CD4-positive, alpha-beta memory T cell (primary cell): ENCODE measurements at regions not wholly inside any gene's neighbourhood (a gene's known extent, or its start where the extent isn't known, plus 50 kb on each side); places are given as distances from the start of the nearest gene placed in this dataset.

Experiments
- CTCF ChIA-PET: fragments of 350-600 bp; sonication (Branson Sonifier 250); formaldehyde crosslinking; loops from one replicate; lab custom pipeline; 2021; ENCODE audit warnings: inconsistent platforms; ENCODE audit not compliant: partially characterized antibody; lab: Charles Lee
- POLR2A ChIA-PET: fragments of 350-600 bp; sonication (Branson Sonifier 250); formaldehyde crosslinking; loops from one replicate; lab custom pipeline; 2021; ENCODE audit not compliant: partially characterized antibody; lab: Charles Lee
- DNase-seq, 5 donors: peaks; one replicate each; pipeline versions ENCODE4 v3.0.0 to v3.0.0-alpha.2; 2020 to 2022; ENCODE audit warnings: mixed read lengths in 1 of 5
- H3K27ac ChIP-seq: one replicate; pipeline ENCODE4 v1.7.0; 2013; ENCODE audit warnings: low read depth, low read length
- H3K27me3 ChIP-seq: 2 replicates; pipeline ENCODE4 v1.7.0; 2013; ENCODE audit warnings: mild to moderate bottlenecking, low read length, moderate library complexity; ENCODE audit not compliant: insufficient read depth
- H3K36me3 ChIP-seq: 2 replicates; pipeline ENCODE4 v1.7.0; 2013; ENCODE audit warnings: mild to moderate bottlenecking, low read length, moderate library complexity; ENCODE audit not compliant: insufficient read depth
- H3K4me1 ChIP-seq: 2 replicates; pipeline ENCODE4 v1.7.0; 2013; ENCODE audit warnings: mild to moderate bottlenecking, low read length, moderate library complexity; ENCODE audit not compliant: insufficient read depth
- H3K4me3 ChIP-seq, 2 donors: one replicate each; pipeline ENCODE4 v1.7.0; 2013; ENCODE audit warnings: low read length in 2 of 2, mild to moderate bottlenecking in 1 of 2
- H3K9me3 ChIP-seq, 2 donors: one replicate each; pipeline ENCODE4 v1.7.0; 2013; ENCODE audit warnings: low read length in 2 of 2, control low read depth in 1 of 2; ENCODE audit not compliant: control insufficient read depth in 1 of 2
- H3K27ac Mint-ChIP-seq, 7 donors: one replicate each; pipeline ENCODE4 v1.8.0; 2020 to 2021; ENCODE audit warnings: mixed read lengths in 7 of 7, mild to moderate bottlenecking in 6 of 7, inconsistent platforms in 3 of 7, moderate library complexity in 3 of 7
- H3K27me3 Mint-ChIP-seq, 2 donors: one replicate each; pipeline ENCODE4 v1.8.0; 2020 to 2021; ENCODE audit warnings: mixed read lengths in 2 of 2
- H3K36me3 Mint-ChIP-seq, 2 donors: one replicate each; pipeline ENCODE4 v1.8.0; 2020 to 2021; ENCODE audit warnings: mixed read lengths in 2 of 2, inconsistent platforms in 1 of 2, mild to moderate bottlenecking in 1 of 2
- H3K4me1 Mint-ChIP-seq, 4 donors: one replicate each; pipeline ENCODE4 v1.8.0; 2020 to 2021; ENCODE audit warnings: mixed read lengths in 4 of 4, mild to moderate bottlenecking in 1 of 4
- H3K4me3 Mint-ChIP-seq, 8 donors: one replicate each; pipeline ENCODE4 v1.8.0; 2020 to 2021; ENCODE audit warnings: mixed read lengths in 8 of 8, mild to moderate bottlenecking in 7 of 8, moderate library complexity in 6 of 8, inconsistent platforms in 3 of 8
- H3K9me3 Mint-ChIP-seq, 8 donors: one replicate each; pipeline ENCODE4 v1.8.0; 2020 to 2021; ENCODE audit warnings: mixed read lengths in 8 of 8, mild to moderate bottlenecking in 5 of 8, inconsistent platforms in 3 of 8, moderate library complexity in 1 of 8
- intact Hi-C: fragments of 100-400 bp; cut with micrococcal nuclease; formaldehyde crosslinking; loops from one replicate; pipeline ENCODE4 v1.15.1; 2023

DNA sequence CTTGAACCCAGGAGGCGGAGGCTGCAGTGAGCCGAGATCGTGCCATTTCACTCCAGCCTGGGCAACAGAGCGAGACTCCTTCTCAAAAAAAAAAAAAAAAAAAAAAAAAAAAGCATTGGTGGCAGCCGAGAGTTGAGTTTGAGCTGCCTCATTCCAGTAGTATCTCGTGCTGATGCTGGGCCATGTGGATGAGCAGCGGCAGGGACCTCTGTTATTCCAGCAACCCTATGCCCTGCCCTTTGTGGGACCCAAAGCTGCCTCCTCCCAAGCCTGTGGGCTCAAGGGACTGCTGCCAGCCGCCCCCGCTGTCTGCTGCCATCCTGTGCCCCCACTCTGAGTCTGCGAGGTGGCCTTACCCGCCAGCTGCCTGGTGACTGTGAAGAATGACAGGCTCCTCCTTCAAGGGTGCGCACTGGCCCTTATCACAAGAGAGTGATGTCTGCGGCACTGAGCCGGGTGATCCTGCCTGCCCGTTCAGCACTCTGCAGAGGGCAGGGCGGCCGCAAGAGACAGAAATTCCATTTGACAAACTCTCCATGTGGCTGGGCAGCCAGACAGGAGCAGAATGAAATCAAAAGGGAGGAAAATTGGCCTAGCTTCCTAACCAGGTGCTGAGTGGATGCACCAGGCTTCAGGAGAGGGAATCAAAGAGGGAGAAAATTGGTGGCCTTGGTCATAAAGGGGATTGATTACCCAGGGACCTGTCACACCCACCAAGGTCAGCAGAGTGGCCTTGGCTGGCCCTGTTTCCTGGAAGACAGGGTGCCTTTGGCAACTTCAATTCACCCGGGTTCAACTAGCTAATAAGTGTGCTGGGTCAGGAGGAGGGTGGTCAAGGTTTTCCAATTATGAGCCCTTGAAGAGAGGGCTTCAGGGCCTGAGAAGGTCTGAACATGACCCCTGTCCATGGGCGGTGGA, 65.3 kb upstream of the ZMIZ1 start:
- H3K4me1 ChIP-seq, result no peaks in the 10 kb centered on the region
- H3K36me3 ChIP-seq, result no peaks in the 10 kb centered on the region
- no peak overlapping the region for H3K4me3 ChIP-seq
- Mint-ChIP-seq H3K36me3 (no peaks in the 10 kb centered on the region), H3K9me3 (no peaks in the 10 kb centered on the region), H3K27ac (peak overlapping the region in 1 of 7 donors; percentile 22), H3K4me1 (peaks cover 0 to 7% (median 6%) of the 10 kb centered on the region in 4 donors), H3K4me3 (no peak overlapping the region), H3K27me3 (peaks cover 6 to 7% of the 10 kb centered on the region in 2 donors)
- POLR2A ChIA-PET, result interaction anchor here (1.9 kb wide), 1 partner anchor 30 kb away, joined by 4 read pairs; no protein-coding TSS in a partner anchor
- H3K9me3 ChIP-seq, result no peaks in the 10 kb centered on the region
- no peak overlapping the region for H3K27ac ChIP-seq
- intact Hi-C loops, result no loop called here
- CTCF ChIA-PET, result interaction anchor here (1.0 kb wide), 1 partner anchor 21 kb away, joined by 4 read pairs; no protein-coding TSS in a partner anchor
- no peak for DNase-seq
- H3K27me3 ChIP-seq, result no peaks in the 10 kb centered on the region

DNA sequence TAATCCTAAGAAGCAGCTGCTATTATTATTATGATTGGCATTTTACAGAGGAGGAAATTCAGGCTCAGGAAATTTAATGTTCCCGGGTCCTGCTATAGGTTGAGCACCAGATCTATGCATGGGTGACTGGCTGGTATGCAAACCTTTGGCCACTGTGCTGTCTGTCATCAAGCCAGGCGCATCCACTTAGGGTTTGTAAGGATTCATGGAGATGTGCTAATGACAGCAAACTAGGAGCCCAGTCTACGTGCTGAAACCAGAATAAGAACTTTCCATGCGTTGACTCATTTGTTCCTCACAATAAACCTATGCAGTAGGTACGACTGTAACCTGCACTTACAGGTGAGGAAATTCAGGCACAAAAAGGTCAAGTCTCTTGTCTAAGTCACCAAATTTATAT, 64.5 kb upstream of the ZMIZ1 start:
- POLR2A ChIA-PET, result interaction anchor here (1.9 kb wide), 1 partner anchor 31 kb away, joined by 4 read pairs; no protein-coding TSS in a partner anchor
- H3K4me1 ChIP-seq, result no peaks in the 10 kb centered on the region
- no peaks in the 10 kb centered on the region for H3K9me3 Mint-ChIP-seq
- H3K4me1 Mint-ChIP-seq, result peaks cover 0 to 7% (median 6%) of the 10 kb centered on the region in 4 donors
- no peaks in the 10 kb centered on the region for H3K9me3 ChIP-seq
- H3K27me3 ChIP-seq, result no peaks in the 10 kb centered on the region
- no peak overlapping the region for H3K4me3 ChIP-seq
- intact Hi-C loops, result no loop called here
- no peak overlapping the region for H3K27ac ChIP-seq
- no peak overlapping the region for H3K4me3 Mint-ChIP-seq
- no peak overlapping the region for H3K27ac Mint-ChIP-seq
- no peaks in the 10 kb centered on the region for H3K36me3 Mint-ChIP-seq
- DNase-seq, result no peak
- peaks cover 6 to 7% of the 10 kb centered on the region in 2 donors for H3K27me3 Mint-ChIP-seq
- CTCF ChIA-PET, result no interaction called here
- H3K36me3 ChIP-seq, result no peaks in the 10 kb centered on the region

DNA sequence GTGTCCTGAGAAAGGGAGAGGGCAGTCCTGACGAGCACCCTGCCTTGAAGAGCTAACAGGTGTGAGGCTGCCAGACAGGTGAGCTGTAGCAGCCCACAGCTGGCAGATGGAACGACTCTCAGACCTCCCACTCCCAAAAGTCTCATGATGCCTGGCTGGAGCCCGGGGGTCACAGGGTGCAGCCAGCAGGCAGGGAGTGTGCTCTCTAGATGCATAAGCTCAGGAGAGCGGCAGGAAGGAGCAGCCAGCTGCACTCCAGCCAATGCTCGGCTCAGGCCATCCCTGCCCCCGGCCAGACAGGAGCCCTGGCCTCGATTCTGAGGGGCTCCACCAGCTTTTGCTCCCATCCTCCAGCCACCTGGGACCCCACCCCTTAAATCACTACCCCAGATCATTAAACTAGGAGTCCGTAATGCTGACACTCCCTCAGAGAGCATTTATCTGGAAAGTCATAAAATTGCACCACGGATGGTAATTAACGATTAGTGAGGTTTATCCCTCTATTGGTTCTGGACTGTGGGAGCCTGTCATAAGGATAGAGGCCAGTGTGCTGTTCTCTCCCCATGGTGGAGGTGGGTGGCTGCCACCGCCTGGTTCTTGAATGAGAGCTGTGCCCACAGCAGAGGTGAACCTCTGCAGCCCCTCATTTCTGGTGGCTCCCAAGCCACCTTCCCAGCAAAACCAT, 63.5 kb upstream of the ZMIZ1 start:
- no peaks in the 10 kb centered on the region for H3K9me3 ChIP-seq

DNA sequence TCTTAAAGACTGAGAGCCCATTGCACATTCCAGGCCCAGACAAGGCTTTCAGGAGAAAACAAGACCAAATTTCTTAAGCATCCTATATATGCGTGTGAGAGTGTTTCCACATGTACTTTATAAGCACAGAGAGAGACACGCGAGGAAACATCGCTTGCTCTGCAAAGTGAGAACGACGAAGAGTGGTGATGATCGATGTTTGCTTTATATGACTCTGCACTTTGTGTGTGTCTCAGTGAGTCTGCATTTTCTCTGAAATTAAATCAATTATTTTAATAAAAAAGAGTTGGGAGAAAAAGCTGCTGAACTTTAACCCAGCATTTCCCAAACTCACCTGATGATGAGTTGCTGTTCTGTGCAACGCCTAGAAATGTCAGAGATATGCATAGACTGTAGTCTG, 61.7 kb upstream of the ZMIZ1 start:
- ChIA-PET POLR2A (interaction anchor here (0.9 kb wide), 1 partner anchor 187 kb away, joined by 3 read pairs; no protein-coding TSS in a partner anchor), CTCF (no interaction called here)
- Histone ChIP-seq H3K27me3 (no peaks in the 10 kb centered on the region), H3K4me1 (no peaks in the 10 kb centered on the region), H3K36me3 (no peaks in the 10 kb centered on the region), H3K4me3 (no peak overlapping the region), H3K27ac (no peak overlapping the region), H3K9me3 (no peaks in the 10 kb centered on the region)
- DNase-seq, result no peak
- Mint-ChIP-seq H3K4me1 (peaks cover 0 to 3% (median 0%) of the 10 kb centered on the region in 4 donors), H3K9me3 (no peaks in the 10 kb centered on the region), H3K4me3 (no peak overlapping the region), H3K27ac (no peak overlapping the region), H3K36me3 (no peaks in the 10 kb centered on the region), H3K27me3 (peaks cover 2 to 6% of the 10 kb centered on the region in 2 donors)
- intact Hi-C loops, result no loop called here

More for the DNA sequence above, 63.5 kb upstream of the ZMIZ1 start:
- CTCF ChIA-PET, result no interaction called here
- POLR2A ChIA-PET, result interaction anchor here (1.9 kb wide), 1 partner anchor 32 kb away, joined by 4 read pairs; no protein-coding TSS in a partner anchor
- Mint-ChIP-seq H3K27ac (peak overlapping the region in 1 of 7 donors; percentile 42), H3K27me3 (peaks cover 4 to 6% of the 10 kb centered on the region in 2 donors), H3K4me3 (no peak overlapping the region), H3K36me3 (no peaks in the 10 kb centered on the region), H3K4me1 (peaks cover 0 to 7% (median 6%) of the 10 kb centered on the region in 4 donors), H3K9me3 (no peaks in the 10 kb centered on the region)
- no peaks in the 10 kb centered on the region for H3K27me3 ChIP-seq
- no peak overlapping the region for H3K27ac ChIP-seq
- no peaks in the 10 kb centered on the region for H3K4me1 ChIP-seq
- no peaks in the 10 kb centered on the region for H3K36me3 ChIP-seq
- DNase-seq, result no peak
- no peak overlapping the region for H3K4me3 ChIP-seq
- intact Hi-C loops, result no loop called here

DNA sequence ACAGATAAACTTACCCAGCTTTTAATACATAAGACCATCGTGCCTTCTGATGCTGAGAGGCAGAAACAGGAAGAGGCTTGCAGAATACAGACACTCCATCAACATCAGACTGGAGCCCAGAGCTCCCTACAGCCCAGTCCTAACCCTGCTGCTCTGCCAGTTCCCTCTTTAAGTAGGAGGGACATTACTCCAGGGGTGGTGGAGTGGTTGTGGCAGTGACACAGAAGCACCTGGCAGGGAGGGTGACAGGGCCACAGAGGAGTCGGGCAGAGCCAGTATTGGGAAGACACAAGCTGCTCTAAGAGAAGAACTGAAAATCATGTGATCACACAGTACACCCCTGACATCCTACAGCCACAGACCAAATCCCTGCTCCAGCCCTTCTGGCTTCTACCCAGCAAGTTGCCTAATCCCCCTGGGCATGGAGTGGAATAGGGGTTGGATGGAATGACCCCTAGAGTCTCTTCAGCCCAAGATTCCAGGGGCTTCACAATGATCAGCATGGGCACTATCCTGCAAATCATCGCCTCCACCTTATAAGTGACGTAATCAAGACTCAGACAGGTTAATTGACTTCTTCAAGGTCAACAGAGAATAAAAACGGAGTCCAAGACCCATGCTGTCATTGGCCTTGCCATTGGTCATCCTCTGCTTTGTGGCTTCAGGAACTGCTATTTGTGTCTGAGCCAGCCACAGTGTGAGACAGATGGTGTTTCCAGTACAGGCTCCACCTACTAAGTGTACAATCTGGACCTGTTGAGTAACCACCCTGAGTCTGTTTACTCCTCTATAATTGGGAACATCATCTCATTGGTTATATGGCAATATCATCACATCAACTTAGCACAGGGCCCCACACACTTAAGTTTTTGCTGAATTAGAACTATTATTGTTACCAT, 61.1 kb upstream of the ZMIZ1 start:
- H3K27ac ChIP-seq, result no peak overlapping the region
- H3K4me3 ChIP-seq, result no peak overlapping the region
- Mint-ChIP-seq H3K9me3 (no peaks in the 10 kb centered on the region), H3K27ac (peak overlapping the region in 1 of 7 donors; percentile 51), H3K4me1 (peaks cover 0 to 3% (median 0%) of the 10 kb centered on the region in 4 donors), H3K4me3 (no peak overlapping the region), H3K36me3 (no peaks in the 10 kb centered on the region), H3K27me3 (peaks cover 2 to 6% of the 10 kb centered on the region in 2 donors)
- no peaks in the 10 kb centered on the region for H3K27me3 ChIP-seq
- POLR2A ChIA-PET, result interaction anchor here (0.9 kb wide), 1 partner anchor 187 kb away, joined by 3 read pairs; no protein-coding TSS in a partner anchor
- intact Hi-C loops, result no loop called here
- no peaks in the 10 kb centered on the region for H3K36me3 ChIP-seq
- CTCF ChIA-PET, result no interaction called here
- no peaks in the 10 kb centered on the region for H3K4me1 ChIP-seq
- H3K9me3 ChIP-seq, result no peaks in the 10 kb centered on the region
- DNase-seq, result no peak

DNA sequence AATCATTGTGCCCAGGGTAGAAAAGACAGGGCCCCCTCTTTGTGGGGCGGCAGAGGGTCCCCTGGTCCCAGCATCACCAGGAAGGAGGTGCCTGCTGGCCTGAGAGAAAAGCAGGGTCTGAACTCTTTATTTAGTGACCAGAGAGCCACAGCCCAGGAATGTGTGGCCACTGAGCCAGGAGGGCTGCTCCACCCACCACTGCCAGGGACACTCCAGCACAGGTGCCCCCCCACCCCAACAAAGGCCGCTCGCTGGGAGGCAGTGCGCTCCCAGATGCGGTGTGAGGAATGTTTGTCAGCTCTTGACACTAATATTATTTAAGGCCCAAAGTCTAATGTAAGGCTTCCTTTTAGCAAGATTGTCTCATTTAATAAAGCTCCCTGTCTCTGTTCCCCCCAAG, 59.6 kb upstream of the ZMIZ1 start:
- Mint-ChIP-seq H3K4me3 (no peak overlapping the region), H3K27ac (no peak overlapping the region), H3K4me1 (peaks cover 0 to 3% (median 0%) of the 10 kb centered on the region in 4 donors), H3K27me3 (peaks cover 3 to 5% of the 10 kb centered on the region in 2 donors), H3K9me3 (no peaks in the 10 kb centered on the region), H3K36me3 (no peaks in the 10 kb centered on the region)
- no peaks in the 10 kb centered on the region for H3K27me3 ChIP-seq
- ChIA-PET CTCF (no interaction called here), POLR2A (no interaction called here)
- H3K4me3 ChIP-seq, result no peak overlapping the region
- intact Hi-C loops, result no loop called here
- H3K9me3 ChIP-seq, result no peaks in the 10 kb centered on the region
- no peaks in the 10 kb centered on the region for H3K4me1 ChIP-seq
- H3K36me3 ChIP-seq, result no peaks in the 10 kb centered on the region
- H3K27ac ChIP-seq, result no peak overlapping the region
- DNase-seq, result no peak
